HL-60 (cell line): ENCODE measurements at regions not wholly inside any gene's neighbourhood (a gene's known extent, or its start where the extent isn't known, plus 50 kb on each side); places are given as distances from the start of the nearest gene placed in this dataset.

Source experiments
- DNase-seq, 2 experiments: peaks; one replicate each; pipeline ENCODE4 v3.0.0-alpha.2; 2010 to 2020; ENCODE audit warnings: low read depth in 1 of 2, low spot score in 1 of 2
- H3K27ac ChIP-seq: fragments of 250-450 bp; sonication (Bioruptor Pico); replicated peaks from 2 replicates; pipeline ENCODE4 v1.5.1; 2020; ENCODE audit warnings: mild to moderate bottlenecking, moderate library complexity
- H3K27me3 ChIP-seq: fragments of 250-450 bp; sonication (Bioruptor Pico); 2 replicates; pipeline ENCODE4 v1.5.1; 2021; ENCODE audit warnings: mild to moderate bottlenecking, moderate library complexity; ENCODE audit not compliant: insufficient read depth, poor library complexity, severe bottlenecking
- H3K4me3 ChIP-seq: replicated peaks from 2 replicates; pipeline ENCODE4 v1.5.1; 2011; ENCODE audit warnings: mild to moderate bottlenecking, control low read depth, low read length; ENCODE audit not compliant: insufficient read depth
- GABPA ChIP-seq: IDR thresholded peaks from 2 replicates; pipeline ENCODE4 v1.6.1; 2012; ENCODE audit warnings: low read depth
- POLR2AphosphoS5 ChIP-seq: IDR thresholded peaks from 2 replicates; pipeline ENCODE4 v1.6.1; 2012; ENCODE audit warnings: low read depth
- SPI1 ChIP-seq: IDR thresholded peaks from 2 replicates; pipeline ENCODE4 v1.6.1; 2012; ENCODE audit warnings: low read depth, mild to moderate bottlenecking, borderline replicate concordance
- TF ChIP-seq, protein P1 (sequence below): IDR thresholded peaks from one replicate; pipeline ENCODE4 v1.5.1; 2011; ENCODE audit warnings: low read length, control low read depth, inconsistent platforms; ENCODE audit not compliant: insufficient read depth
- TF ChIP-seq, protein P2 (sequence below): IDR thresholded peaks from 2 replicates; pipeline ENCODE4 v1.6.1; 2012; ENCODE audit warnings: low read depth; ENCODE audit not compliant: insufficient replicate concordance

DNA sequence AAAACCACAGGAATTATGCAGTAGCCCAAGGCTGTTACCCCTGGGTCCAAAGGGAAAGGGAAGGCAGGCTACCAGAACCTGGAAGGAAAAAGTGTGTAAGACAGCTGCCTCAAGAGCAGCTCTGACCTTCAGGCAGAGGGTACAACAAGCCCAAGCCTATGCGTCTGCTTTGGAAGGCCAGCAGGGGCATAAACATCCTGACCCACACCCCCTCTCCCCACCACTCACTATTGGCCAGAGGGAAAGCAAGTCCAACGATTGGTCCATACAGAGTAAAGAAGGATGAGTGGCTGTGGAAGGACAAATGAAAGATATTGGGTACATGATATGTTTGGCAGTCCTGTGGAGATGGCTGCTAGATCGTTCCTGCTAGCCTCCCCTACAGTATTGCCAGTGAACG, 227.6 kb upstream of the HNRNPA3 start:
- DNase-seq = no peak
- no peak for TF ChIP-seq GABPA
- TF ChIP-seq SPI1 = no peak
- TF ChIP-seq, protein P1, sequence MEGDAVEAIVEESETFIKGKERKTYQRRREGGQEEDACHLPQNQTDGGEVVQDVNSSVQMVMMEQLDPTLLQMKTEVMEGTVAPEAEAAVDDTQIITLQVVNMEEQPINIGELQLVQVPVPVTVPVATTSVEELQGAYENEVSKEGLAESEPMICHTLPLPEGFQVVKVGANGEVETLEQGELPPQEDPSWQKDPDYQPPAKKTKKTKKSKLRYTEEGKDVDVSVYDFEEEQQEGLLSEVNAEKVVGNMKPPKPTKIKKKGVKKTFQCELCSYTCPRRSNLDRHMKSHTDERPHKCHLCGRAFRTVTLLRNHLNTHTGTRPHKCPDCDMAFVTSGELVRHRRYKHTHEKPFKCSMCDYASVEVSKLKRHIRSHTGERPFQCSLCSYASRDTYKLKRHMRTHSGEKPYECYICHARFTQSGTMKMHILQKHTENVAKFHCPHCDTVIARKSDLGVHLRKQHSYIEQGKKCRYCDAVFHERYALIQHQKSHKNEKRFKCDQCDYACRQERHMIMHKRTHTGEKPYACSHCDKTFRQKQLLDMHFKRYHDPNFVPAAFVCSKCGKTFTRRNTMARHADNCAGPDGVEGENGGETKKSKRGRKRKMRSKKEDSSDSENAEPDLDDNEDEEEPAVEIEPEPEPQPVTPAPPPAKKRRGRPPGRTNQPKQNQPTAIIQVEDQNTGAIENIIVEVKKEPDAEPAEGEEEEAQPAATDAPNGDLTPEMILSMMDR = no peak
- TF ChIP-seq, protein P2, sequence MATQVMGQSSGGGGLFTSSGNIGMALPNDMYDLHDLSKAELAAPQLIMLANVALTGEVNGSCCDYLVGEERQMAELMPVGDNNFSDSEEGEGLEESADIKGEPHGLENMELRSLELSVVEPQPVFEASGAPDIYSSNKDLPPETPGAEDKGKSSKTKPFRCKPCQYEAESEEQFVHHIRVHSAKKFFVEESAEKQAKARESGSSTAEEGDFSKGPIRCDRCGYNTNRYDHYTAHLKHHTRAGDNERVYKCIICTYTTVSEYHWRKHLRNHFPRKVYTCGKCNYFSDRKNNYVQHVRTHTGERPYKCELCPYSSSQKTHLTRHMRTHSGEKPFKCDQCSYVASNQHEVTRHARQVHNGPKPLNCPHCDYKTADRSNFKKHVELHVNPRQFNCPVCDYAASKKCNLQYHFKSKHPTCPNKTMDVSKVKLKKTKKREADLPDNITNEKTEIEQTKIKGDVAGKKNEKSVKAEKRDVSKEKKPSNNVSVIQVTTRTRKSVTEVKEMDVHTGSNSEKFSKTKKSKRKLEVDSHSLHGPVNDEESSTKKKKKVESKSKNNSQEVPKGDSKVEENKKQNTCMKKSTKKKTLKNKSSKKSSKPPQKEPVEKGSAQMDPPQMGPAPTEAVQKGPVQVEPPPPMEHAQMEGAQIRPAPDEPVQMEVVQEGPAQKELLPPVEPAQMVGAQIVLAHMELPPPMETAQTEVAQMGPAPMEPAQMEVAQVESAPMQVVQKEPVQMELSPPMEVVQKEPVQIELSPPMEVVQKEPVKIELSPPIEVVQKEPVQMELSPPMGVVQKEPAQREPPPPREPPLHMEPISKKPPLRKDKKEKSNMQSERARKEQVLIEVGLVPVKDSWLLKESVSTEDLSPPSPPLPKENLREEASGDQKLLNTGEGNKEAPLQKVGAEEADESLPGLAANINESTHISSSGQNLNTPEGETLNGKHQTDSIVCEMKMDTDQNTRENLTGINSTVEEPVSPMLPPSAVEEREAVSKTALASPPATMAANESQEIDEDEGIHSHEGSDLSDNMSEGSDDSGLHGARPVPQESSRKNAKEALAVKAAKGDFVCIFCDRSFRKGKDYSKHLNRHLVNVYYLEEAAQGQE = no peak
- no peak for TF ChIP-seq POLR2AphosphoS5
- no peak overlapping the region for H3K4me3 ChIP-seq
- no peaks in the 10 kb centered on the region for H3K27me3 ChIP-seq
- no peak overlapping the region for H3K27ac ChIP-seq

DNA sequence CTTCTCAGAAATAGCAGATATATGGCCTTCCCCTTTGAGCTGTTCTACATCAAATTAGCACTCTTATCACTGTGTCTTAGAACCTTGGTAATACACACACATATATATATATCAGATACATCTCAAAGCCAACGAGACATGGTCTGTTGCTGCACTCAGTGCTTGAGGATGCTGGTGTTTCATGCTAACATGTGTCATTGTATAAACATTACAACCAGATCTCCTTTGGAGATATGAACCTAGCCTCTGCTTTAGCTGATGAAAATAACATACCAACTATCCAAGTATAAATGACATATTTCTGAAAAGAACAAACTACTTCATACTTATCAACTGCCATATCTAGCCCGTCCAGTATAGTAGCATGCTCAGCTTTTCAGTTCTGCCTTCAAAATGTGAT, 226.7 kb upstream of the HNRNPA3 start:
- H3K27me3 ChIP-seq = no peaks in the 10 kb centered on the region
- TF ChIP-seq POLR2AphosphoS5 = no peak
- TF ChIP-seq, protein P2 = no peak
- TF ChIP-seq SPI1 = no peak
- TF ChIP-seq, protein P1 = no peak
- no peak for TF ChIP-seq GABPA
- H3K4me3 ChIP-seq = no peak overlapping the region
- no peak overlapping the region for H3K27ac ChIP-seq
- DNase-seq = no peak

DNA sequence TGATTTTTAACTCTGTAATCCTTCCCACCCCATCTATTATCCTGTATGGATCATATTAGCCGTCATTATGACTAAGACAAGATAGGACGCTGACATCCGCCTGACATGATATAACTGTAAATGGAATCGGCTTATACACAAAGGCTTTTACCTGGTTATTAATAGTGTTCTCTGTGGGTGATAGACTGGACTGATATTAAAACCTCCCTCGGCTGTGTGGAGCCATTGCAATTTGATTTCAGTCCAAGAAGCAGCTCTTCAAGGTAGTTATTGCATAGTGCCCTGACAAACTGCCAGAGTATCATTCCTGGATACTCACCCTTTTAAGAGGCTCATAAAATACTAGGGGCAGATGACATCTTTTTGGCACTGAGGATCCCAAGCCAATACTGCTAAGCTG, 226.1 kb upstream of the HNRNPA3 start:
- DNase-seq = no peak
- no peak overlapping the region for H3K4me3 ChIP-seq
- H3K27me3 ChIP-seq = no peaks in the 10 kb centered on the region
- TF ChIP-seq SPI1 (no peak), POLR2AphosphoS5 (no peak), GABPA (no peak)
- TF ChIP-seq, protein P1 = no peak
- TF ChIP-seq, protein P2 = no peak
- no peak overlapping the region for H3K27ac ChIP-seq
